K562 (cell line): ENCODE measurements at regions not wholly inside any gene's neighbourhood (a gene's known extent, or its start where the extent isn't known, plus 50 kb on each side); places are given as distances from the start of the nearest gene placed in this dataset.

Source experiments
- ATAC-seq: fragments of 200-7000 bp; cut with Tn5 transposase; 3 replicates; pipeline ENCODE4 v1.9.1; 2020; ENCODE audit warnings: moderate library complexity
- BruUV-seq: library from RNA; stranded (reverse); fragments of 400-500 nt; replicated peaks from 2 replicates; lab custom pipeline; 2021; lab: Mats Ljungman, UMichigan
- CTCF ChIA-PET: fragments of 300-600 bp; formaldehyde crosslinking; extraction: SDS; loops from one replicate; lab custom pipeline; 2021; ENCODE audit warnings: low intra/inter-chr PET ratio; lab: Yijun Ruan, JAX
- POLR2A ChIA-PET: fragments of 300-600, 350-650 bp; sonication (Branson Sonifier 250); formaldehyde crosslinking; extraction: SDS; loops from one replicate; lab custom pipeline; 2021; ENCODE audit warnings: antibody characterized with exemption, inconsistent platforms; lab: Yijun Ruan, JAX
- DNase-seq, 4 experiments: peaks; one replicate each; pipeline versions ENCODE4 v3.0.0 to v3.0.0-alpha.2; 2011 to 2018; ENCODE audit warnings: low spot score in 3 of 4, mixed read lengths in 3 of 4; ENCODE audit errors: extremely low read depth in 1 of 4
- FAIRE-seq: peaks from 2 replicates; lab custom pipeline; 2011; peaks lifted over from hg19 to GRCh38; lab: Jason Lieb, UNC
- H2AFZ ChIP-seq: 2 replicates; pipeline ENCODE4 v1.6.0; 2011; ENCODE audit warnings: low read depth, low read length, control low read depth, inconsistent platforms
- H3K27ac ChIP-seq: fragments of 200-600 bp; 3 replicates; pipeline ENCODE4 v1.8.0; 2011; ENCODE audit warnings: low read depth, mild to moderate bottlenecking, control low read depth, inconsistent platforms, low read length, moderate library complexity, mixed read lengths; ENCODE audit errors: extremely low read depth
- H3K27me3 ChIP-seq, 2 experiments: fragments of 300-600 bp in 1 of 2; 2 replicates in 1 of 2; 3 replicates in 1 of 2; pipeline versions ENCODE4 v1.6.0 to v1.8.0; 2011; ENCODE audit warnings: inconsistent platforms in 2 of 2, low read length in 2 of 2, mild to moderate bottlenecking in 1 of 2, mixed read lengths in 1 of 2, moderate library complexity in 1 of 2; ENCODE audit not compliant: control insufficient read depth in 2 of 2, insufficient read depth in 2 of 2
- H3K36me3 ChIP-seq: fragments of 300-600 bp; 3 replicates; pipeline ENCODE4 v1.8.0; 2011; ENCODE audit warnings: mild to moderate bottlenecking, low read length, inconsistent platforms; ENCODE audit not compliant: control insufficient read depth, insufficient read depth
- H3K4me1 ChIP-seq, 2 experiments: fragments of 200-600 bp in 1 of 2; replicated peaks in 1 of 2; 2 replicates in 1 of 2; 3 replicates in 1 of 2; pipeline versions ENCODE4 v1.5.1 to v1.8.0; 2011; ENCODE audit warnings: inconsistent platforms in 2 of 2, low read length in 2 of 2, mild to moderate bottlenecking in 1 of 2, mixed read lengths in 1 of 2, moderate library complexity in 1 of 2; ENCODE audit not compliant: control insufficient read depth in 2 of 2, insufficient read depth in 2 of 2
- H3K4me2 ChIP-seq: 2 replicates; pipeline ENCODE4 v1.6.1; 2011; ENCODE audit warnings: low read length, control low read depth, inconsistent platforms, mixed read lengths; ENCODE audit not compliant: insufficient read depth
- H3K4me3 ChIP-seq: fragments of 200-600 bp; sonication (generic), shearing (Covaris generic); 2 replicates; pipeline ENCODE4 v1.5.1; 2016; ENCODE audit warnings: control low read depth, inconsistent platforms
- H3K79me2 ChIP-seq: fragments of 200-600 bp; 3 replicates; pipeline ENCODE4 v1.8.0; 2011; ENCODE audit warnings: low read length, inconsistent platforms; ENCODE audit not compliant: control insufficient read depth, insufficient read depth
- H3K9ac ChIP-seq, 2 experiments: 2 replicates each; pipeline versions ENCODE4 v1.6.0 to v1.6.1; 2011; ENCODE audit warnings: low read depth in 2 of 2, low read length in 2 of 2, control low read depth in 1 of 2, inconsistent platforms in 1 of 2, mild to moderate bottlenecking in 1 of 2, mixed read lengths in 1 of 2; ENCODE audit not compliant: insufficient read depth in 1 of 2
- H3K9me1 ChIP-seq: one replicate; pipeline ENCODE4 v1.6.0; 2011; ENCODE audit warnings: inconsistent platforms, mild to moderate bottlenecking, low read length, moderate library complexity; ENCODE audit not compliant: control insufficient read depth, insufficient read depth
- H3K9me3 ChIP-seq: replicated peaks from 2 replicates; pipeline ENCODE4 v1.5.1; 2011; ENCODE audit warnings: low read depth, low read length, inconsistent platforms; ENCODE audit not compliant: control insufficient read depth, insufficient read depth
- H4K20me1 ChIP-seq: replicated peaks from 2 replicates; pipeline ENCODE4 v1.6.1; 2011; ENCODE audit warnings: low read length, inconsistent platforms, mixed read lengths; ENCODE audit not compliant: control insufficient read depth, insufficient read depth
- BRCA1 ChIP-seq, 2 experiments: fragments of 450-650 bp in 1 of 2; sonication (generic) in 1 of 2; formaldehyde crosslinking in 1 of 2; IDR thresholded peaks; 2 replicates each; pipeline versions ENCODE4 v1.5.0 to v1.6.1; 2017 to 2020; ENCODE audit warnings: mild to moderate bottlenecking in 1 of 2, missing genetic modification reagents in 1 of 2
- CREB1 ChIP-seq, 2 experiments: sonication (generic) in 1 of 2; formaldehyde crosslinking in 1 of 2; IDR thresholded peaks; 2 replicates each; pipeline versions ENCODE4 v1.6.1 to v1.8.0; 2012 to 2022; ENCODE audit warnings: inconsistent platforms in 1 of 2, mild to moderate bottlenecking in 1 of 2, missing genetic modification reagents in 1 of 2, moderate library complexity in 1 of 2
- CTCFL ChIP-seq: IDR thresholded peaks from 2 replicates; pipeline ENCODE4 v1.6.1; 2011; ENCODE audit warnings: borderline replicate concordance, low read depth, mild to moderate bottlenecking, moderate library complexity, low read length; ENCODE audit not compliant: insufficient read depth, poor library complexity, severe bottlenecking
- GATA2 ChIP-seq: sonication (generic); formaldehyde crosslinking; IDR thresholded peaks from 2 replicates; pipeline ENCODE4 v1.4.0; 2020; ENCODE audit warnings: mild to moderate bottlenecking, missing genetic modification reagents
- RAD51 ChIP-seq: fragments of 450-650 bp; IDR thresholded peaks from 2 replicates; pipeline ENCODE4 v1.7.1; 2016; ENCODE audit warnings: low read depth, mild to moderate bottlenecking, borderline replicate concordance
- SMARCE1 ChIP-seq: fragments of 450-650 bp; IDR thresholded peaks from 2 replicates; pipeline ENCODE4 v1.7.1; 2016; ENCODE audit warnings: mild to moderate bottlenecking
- STAT6 ChIP-seq: sonication (generic); formaldehyde crosslinking; IDR thresholded peaks from 2 replicates; pipeline ENCODE4 v1.8.1; 2023; ENCODE audit warnings: mild to moderate bottlenecking, missing genetic modification reagents
- USF1 ChIP-seq: sonication (generic); formaldehyde crosslinking; IDR thresholded peaks from 2 replicates; pipeline ENCODE4 v1.9.0; 2022; ENCODE audit warnings: mild to moderate bottlenecking, missing genetic modification reagents
- ZFPM2 ChIP-seq: fragments of 250-450 bp; sonication (Bioruptor Pico); IDR thresholded peaks from 2 replicates; pipeline ENCODE4 v1.5.1; 2022; ENCODE audit warnings: mild to moderate bottlenecking
- ZNF140 ChIP-seq: fragments of 250-450 bp; sonication (Bioruptor Pico); IDR thresholded peaks from 2 replicates; pipeline ENCODE4 v1.8.0; 2021; ENCODE audit warnings: moderate library complexity, mild to moderate bottlenecking, inconsistent platforms
- WGBS: fragments of 100-300 bp; shearing (Covaris generic); methylation state at CpG from one replicate; pipeline ENCODE4 v1.1.6; 2016; ENCODE audit warnings: low coverage, mixed read lengths; ENCODE audit not compliant: insufficient coverage; ENCODE audit errors: missing lambda C conversion rate; 5-methylcytosine and 5-hydroxymethylcytosine counted together
- in situ Hi-C: fragments of 300-500 bp; cut with MboI; formaldehyde crosslinking; loops from 4 replicates; pipeline ENCODE4 v1.15.0; 2018; ENCODE audit warnings: inconsistent platforms, mixed read lengths
- intact Hi-C: fragments of 100-400 bp; cut with micrococcal nuclease; formaldehyde crosslinking; loops from 2 replicates; pipeline ENCODE4 v1.14.2; 2022

GRCh38 chr11:109911488-109911887, 181.7 kb upstream of the ZC3H12C start:
- TF ChIP-seq STAT6: no peak
- TF ChIP-seq RAD51: no peak
- TF ChIP-seq ZFPM2: no peak
- TF ChIP-seq GATA2 (CRISPR knock-in tag): no peak
- no peak for TF ChIP-seq BRCA1 (IDR thresholded peaks at IDR 0.05)
- no peak for TF ChIP-seq BRCA1 (CRISPR knock-in tag; IDR thresholded peaks at IDR 0.05)
- TF ChIP-seq CREB1 (IDR thresholded peaks at IDR 0.05): no peak
- TF ChIP-seq CREB1 (CRISPR knock-in tag; IDR thresholded peaks at IDR 0.05): no peak
- no peak for TF ChIP-seq ZNF140 (CRISPR knock-in tag)
- no peak for TF ChIP-seq USF1 (CRISPR knock-in tag)
- no peak for TF ChIP-seq CTCFL
- no peak for TF ChIP-seq SMARCE1
- TF ChIP-seq, all 486 proteins: peak for 0
- no peak for FAIRE-seq
- H3K79me2 ChIP-seq: no peaks in the 10 kb centered on the region
- peaks cover 3% of the 10 kb centered on the region; the same call in 1 of the 2 replicates for H3K9me3 ChIP-seq
- H3K36me3 ChIP-seq: no peaks in the 10 kb centered on the region
- no peaks in the 10 kb centered on the region for H3K27me3 ChIP-seq
- no peaks in the 10 kb centered on the region for H3K9me1 ChIP-seq
- POLR2A ChIA-PET: no interaction called here
- DNase-seq: no peak
- no peak overlapping the region for H2AFZ ChIP-seq
- no peak for ATAC-seq
- CTCF ChIA-PET: no interaction called here
- H3K4me1 ChIP-seq: peaks cover 0 to 2% of the 10 kb centered on the region in 2 experiments; a peak in 1 of 5 replicates
- intact Hi-C loops: no loop called here
- H4K20me1 ChIP-seq: no peaks in the 10 kb centered on the region
- H3K9ac ChIP-seq: no peak overlapping the region
- no peak overlapping the region for H3K4me2 ChIP-seq
- H3K27ac ChIP-seq: no peak overlapping the region
- no TSS peak for BruUV-seq
- no peak overlapping the region for H3K4me3 ChIP-seq
- 74% methylated on average over 2 of the region's 2 CpGs for WGBS
- in situ Hi-C loops: no loop called here
